ENCODE measurements at regions not wholly inside any gene's neighbourhood (a gene's known extent, or its start where the extent isn't known, plus 50 kb on each side); places are given as distances from the start of the nearest gene placed in this dataset.

GRCh38 chr5:100249211-100249883 is 285.8 kb upstream of the FAM174A start:
- TF ChIP-seq CTCF (conservative IDR thresholded peaks at IDR 0.05; ENCODE audit: control insufficient read depth, insufficient read depth, low read depth, low read length) = no peak
- no peak overlapping the region for H3K4me3 ChIP-seq (ENCODE audit: control insufficient read depth, low read depth, low read length)
- DNase-seq (ENCODE audit: low read depth) = no peak

- TF ChIP-seq CTCF (conservative IDR thresholded peaks at IDR 0.05; ENCODE audit: control insufficient read depth, insufficient read depth, low read depth, low read length) = no peak
- DNase-seq (ENCODE audit: low read depth) = no peak
- H3K4me3 ChIP-seq (ENCODE audit: control insufficient read depth, low read depth, low read length) = no peak overlapping the region
These were observed 302.4 kb upstream of the FAM174A start for GRCh38 chr5:100232736-100233135.

DNA sequence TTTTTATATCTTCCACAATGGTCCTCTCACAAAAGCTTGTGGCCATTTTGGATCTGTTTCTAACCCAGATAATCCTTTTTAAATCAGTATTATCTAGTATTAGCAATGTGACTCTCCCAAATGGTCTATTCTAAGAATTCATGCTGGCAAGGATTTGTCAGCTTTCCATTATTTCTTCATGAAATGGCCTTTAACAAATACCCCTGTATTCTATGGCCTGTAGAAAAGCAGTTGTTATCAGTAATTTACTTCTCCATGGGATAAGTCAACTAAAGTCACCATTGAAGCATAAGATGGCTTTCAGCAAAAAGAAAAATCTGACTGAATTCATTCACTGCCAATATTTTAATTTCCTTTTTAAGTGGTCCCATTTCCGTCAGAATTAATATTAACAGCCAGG is 346.4 kb upstream of the FAM174A start:
- no peak overlapping the region for H3K4me3 ChIP-seq (ENCODE audit: control insufficient read depth, low read depth, low read length)
- DNase-seq (ENCODE audit: low read depth) = no peak
- TF ChIP-seq CTCF (conservative IDR thresholded peaks at IDR 0.05; ENCODE audit: control insufficient read depth, insufficient read depth, low read depth, low read length) = no peak

DNA sequence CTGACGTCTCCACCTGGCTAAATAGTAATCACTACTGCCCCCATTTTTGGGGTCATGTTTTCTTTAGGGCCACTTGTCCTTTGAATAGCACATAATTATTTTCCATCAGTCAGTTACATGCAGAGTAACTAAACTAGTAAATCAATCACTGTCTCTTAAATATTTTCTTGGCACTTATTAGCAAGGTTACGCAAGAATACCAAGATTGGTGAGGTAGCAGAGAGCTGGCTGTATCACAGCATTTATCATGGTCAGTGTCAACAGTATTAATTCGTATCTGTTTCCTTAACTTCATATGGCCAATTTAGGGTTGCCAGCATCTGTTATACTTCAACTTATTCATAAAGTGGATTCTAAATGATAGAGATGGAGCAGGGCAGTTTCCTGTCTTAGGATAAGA is 346.8 kb upstream of the FAM174A start:
- TF ChIP-seq CTCF (conservative IDR thresholded peaks at IDR 0.05; ENCODE audit: control insufficient read depth, insufficient read depth, low read depth, low read length) = no peak
- H3K4me3 ChIP-seq (ENCODE audit: control insufficient read depth, low read depth, low read length) = no peak overlapping the region
- DNase-seq (ENCODE audit: low read depth) = no peak

DNA sequence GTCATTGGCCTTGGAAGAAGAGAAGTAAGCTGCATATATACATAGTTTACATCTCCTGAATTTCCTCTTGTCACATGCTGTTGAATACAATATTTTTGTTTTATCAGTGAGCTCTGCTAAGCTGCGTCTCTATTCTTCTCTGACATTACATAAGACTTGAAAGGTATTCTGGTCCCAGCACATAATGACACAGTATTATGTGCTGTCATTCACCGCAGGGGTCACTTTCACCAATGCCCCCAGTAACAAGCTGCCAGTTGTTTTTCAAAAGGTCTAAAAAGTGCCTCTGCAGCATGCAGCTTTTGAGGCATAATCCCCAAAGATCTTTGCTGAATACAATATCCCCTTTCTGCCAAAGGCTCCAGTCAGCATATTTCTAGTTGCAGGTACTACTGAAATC is 349.0 kb upstream of the FAM174A start:
- no peak for DNase-seq (ENCODE audit: low read depth)
- no peak overlapping the region for H3K4me3 ChIP-seq (ENCODE audit: control insufficient read depth, low read depth, low read length)
- TF ChIP-seq CTCF (conservative IDR thresholded peaks at IDR 0.05; ENCODE audit: control insufficient read depth, insufficient read depth, low read depth, low read length) = no peak

DNA sequence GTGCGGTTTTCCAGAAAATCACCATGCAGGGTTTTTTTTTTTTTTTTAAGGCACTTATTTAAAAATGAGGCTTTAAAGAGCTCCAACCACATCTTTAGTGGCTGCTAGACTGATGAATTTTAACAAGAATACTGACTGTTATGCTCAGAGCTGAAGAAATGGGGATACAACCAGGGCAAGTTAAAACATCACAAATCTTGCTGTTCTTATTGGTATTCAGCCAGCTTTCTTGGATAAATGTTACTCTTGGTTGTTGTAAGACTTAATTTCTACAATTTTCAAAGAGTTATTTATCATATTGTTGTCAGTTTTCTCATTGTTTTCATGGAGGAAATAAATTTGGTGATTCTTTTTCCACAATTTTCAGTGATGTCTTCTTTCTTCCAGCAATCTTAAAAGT is 352.8 kb upstream of the FAM174A start:
- H3K4me3 ChIP-seq (ENCODE audit: control insufficient read depth, low read depth, low read length) = no peak overlapping the region
- no peak for TF ChIP-seq CTCF (conservative IDR thresholded peaks at IDR 0.05; ENCODE audit: control insufficient read depth, insufficient read depth, low read depth, low read length)
- DNase-seq (ENCODE audit: low read depth) = no peak

DNA sequence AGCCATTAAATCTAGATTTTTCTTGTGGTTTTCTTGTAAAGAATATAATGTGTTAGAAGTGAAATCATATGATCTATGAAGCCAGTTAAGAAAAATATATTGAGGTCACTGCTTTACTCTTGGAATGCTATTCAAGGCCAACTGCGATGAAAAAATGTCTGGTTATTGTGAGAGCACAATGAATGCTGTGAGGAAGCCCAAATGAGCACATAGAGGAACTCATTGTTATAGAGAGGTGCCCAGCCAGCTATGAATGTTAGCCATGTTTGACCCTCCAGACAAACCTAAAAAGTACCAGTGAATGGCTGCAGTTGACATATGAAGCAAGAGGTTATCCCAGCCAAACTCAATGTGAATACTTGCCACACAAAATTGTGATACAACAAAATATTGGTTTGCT is 359.8 kb upstream of the FAM174A start:
- no peak for TF ChIP-seq CTCF (conservative IDR thresholded peaks at IDR 0.05; ENCODE audit: control insufficient read depth, insufficient read depth, low read depth, low read length)
- no peak for DNase-seq (ENCODE audit: low read depth)
- H3K4me3 ChIP-seq (ENCODE audit: control insufficient read depth, low read depth, low read length) = no peak overlapping the region

Data from fibroblast of mammary gland (primary cell).